GM23248 (cell line): ENCODE measurements at regions not wholly inside any gene's neighbourhood (a gene's known extent, or its start where the extent isn't known, plus 50 kb on each side); places are given as distances from the start of the nearest gene placed in this dataset.

Source experiments
- DNase-seq: peaks from one replicate; pipeline ENCODE4 v3.0.0-alpha.2; 2015
- H2AFZ ChIP-seq: fragments of 200-600 bp; sonication (generic); 2 replicates; pipeline ENCODE4 v1.6.1; 2016; ENCODE audit warnings: antibody characterized with exemption
- H3F3A ChIP-seq: fragments of 200-600 bp; sonication (generic); 2 replicates; pipeline ENCODE4 v1.6.1; 2016; ENCODE audit warnings: mild to moderate bottlenecking, antibody characterized with exemption, mixed run types; ENCODE audit not compliant: insufficient read depth
- H3K27ac ChIP-seq: fragments of 200-600 bp; sonication (generic); 2 replicates; pipeline ENCODE4 v1.5.1; 2016; ENCODE audit warnings: mild to moderate bottlenecking
- H3K27me3 ChIP-seq: fragments of 200-600 bp; sonication (generic); replicated peaks from 2 replicates; pipeline ENCODE4 v1.6.1; 2016; ENCODE audit warnings: mild to moderate bottlenecking; ENCODE audit not compliant: insufficient read depth
- H3K36me3 ChIP-seq: fragments of 200-600 bp; sonication (generic); 2 replicates; pipeline ENCODE4 v1.6.1; 2016; ENCODE audit warnings: low read depth, mild to moderate bottlenecking
- H3K4me1 ChIP-seq: fragments of 200-600 bp; sonication (generic); 2 replicates; pipeline ENCODE4 v1.6.1; 2016; ENCODE audit warnings: mild to moderate bottlenecking; ENCODE audit not compliant: insufficient read depth
- H3K4me2 ChIP-seq: fragments of 200-600 bp; sonication (generic); one replicate; pipeline ENCODE4 v1.6.1; 2016; ENCODE audit warnings: mild to moderate bottlenecking; ENCODE audit not compliant: unreplicated experiment
- H3K4me3 ChIP-seq: fragments of 200-600 bp; sonication (generic); 2 replicates; pipeline ENCODE4 v1.5.1; 2016; ENCODE audit warnings: mild to moderate bottlenecking
- H3K79me2 ChIP-seq: fragments of 200-600 bp; sonication (generic); 2 replicates; pipeline ENCODE4 v1.6.1; 2016; ENCODE audit warnings: mild to moderate bottlenecking; ENCODE audit not compliant: insufficient read depth
- H3K9ac ChIP-seq: fragments of 200-600 bp; sonication (generic); 2 replicates; pipeline ENCODE4 v1.6.1; 2016; ENCODE audit warnings: mild to moderate bottlenecking
- H3K9me2 ChIP-seq: fragments of 200-600 bp; sonication (generic); 2 replicates; pipeline ENCODE4 v1.6.1; 2016; ENCODE audit warnings: mixed run types, mild to moderate bottlenecking, moderate library complexity; ENCODE audit not compliant: insufficient read depth
- H3K9me3 ChIP-seq: fragments of 200-600 bp; sonication (generic); one replicate; pipeline ENCODE4 v1.6.1; 2017; ENCODE audit warnings: low read depth
- H4K20me1 ChIP-seq: fragments of 200-600 bp; sonication (generic); 2 replicates; pipeline ENCODE4 v1.6.0; 2016; ENCODE audit not compliant: insufficient read depth
- EZH2 ChIP-seq: fragments of 200-600 bp; sonication (generic); IDR thresholded peaks from 2 replicates; pipeline ENCODE4 v1.6.1; 2018; ENCODE audit warnings: antibody characterized with exemption, mild to moderate bottlenecking; ENCODE audit not compliant: insufficient read depth, poor library complexity, severe bottlenecking
- EZH2phosphoT487 ChIP-seq: fragments of 200-600 bp; sonication (generic); IDR thresholded peaks from 2 replicates; pipeline ENCODE4 v1.6.1; 2018; ENCODE audit warnings: antibody characterized with exemption, moderate library complexity, mild to moderate bottlenecking, low read depth; ENCODE audit not compliant: insufficient read depth
- WGBS, 2 experiments: methylation state at CpG; one replicate each; pipeline ENCODE4 v1.1.6; 2015 to 2017; ENCODE audit warnings: low lambda C conversion rate in 2 of 2, low coverage in 1 of 2; ENCODE audit errors: missing lambda C conversion rate in 2 of 2; 5-methylcytosine and 5-hydroxymethylcytosine counted together
- in situ Hi-C: fragments of 300-500 bp; cut with MboI; formaldehyde crosslinking; loops from 2 replicates; pipeline ENCODE4 v1.15.0; 2020

DNA sequence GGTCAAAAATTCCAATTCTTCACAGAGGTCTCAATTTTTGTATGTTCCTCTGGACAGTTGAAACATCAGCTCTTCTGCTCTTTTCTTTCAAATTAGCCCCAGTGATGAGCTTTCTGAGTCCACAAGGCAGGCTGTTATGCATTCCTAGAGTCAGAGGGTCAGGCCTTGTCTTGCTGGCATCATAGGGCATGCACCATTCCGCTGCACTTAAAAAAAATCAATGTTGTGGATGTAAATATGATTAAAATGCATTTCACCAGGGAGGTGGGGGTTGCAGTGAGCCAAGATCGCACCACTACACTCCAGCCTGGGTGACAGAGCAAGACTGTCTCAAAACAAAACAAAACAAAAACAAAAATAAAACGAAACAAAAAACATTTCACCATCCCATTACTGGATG, 465.3 kb downstream of the EIPR1 start:
- H3K4me3 ChIP-seq = no peak overlapping the region
- no peaks in the 10 kb centered on the region for H3K27me3 ChIP-seq
- TF ChIP-seq EZH2phosphoT487 (no peak), EZH2 (no peak)
- no peaks in the 10 kb centered on the region for H3K4me1 ChIP-seq
- no peak overlapping the region for H2AFZ ChIP-seq
- no peak overlapping the region for H3K9ac ChIP-seq
- no peaks in the 10 kb centered on the region for H4K20me1 ChIP-seq
- peaks cover 3% of the 10 kb centered on the region for H3K9me3 ChIP-seq
- H3K4me2 ChIP-seq = no peak overlapping the region
- no peaks in the 10 kb centered on the region for H3F3A ChIP-seq
- no peak for DNase-seq
- H3K9me2 ChIP-seq = no peaks in the 10 kb centered on the region
- H3K27ac ChIP-seq = no peak overlapping the region
- no peaks in the 10 kb centered on the region for H3K79me2 ChIP-seq
- in situ Hi-C loops = no loop called here
- H3K36me3 ChIP-seq = no peaks in the 10 kb centered on the region
- 13 to 17% methylated on average over 3 of the region's 3 CpGs for WGBS, 2 experiments

- Histone ChIP-seq H3K9me3 (peaks cover under 1% of the 10 kb centered on the region), H3K9me2 (no peaks in the 10 kb centered on the region), H3K4me1 (no peaks in the 10 kb centered on the region), H3K9ac (no peak overlapping the region), H3K27me3 (no peaks in the 10 kb centered on the region), H3K27ac (no peak overlapping the region), H3K79me2 (no peaks in the 10 kb centered on the region), H3F3A (no peaks in the 10 kb centered on the region), H3K4me3 (no peak overlapping the region), H2AFZ (no peak overlapping the region), H3K4me2 (no peak overlapping the region), H3K36me3 (no peaks in the 10 kb centered on the region), H4K20me1 (no peaks in the 10 kb centered on the region)
- in situ Hi-C loops = no loop called here
- 33 to 34% methylated on average over 7 of the region's 7 CpGs for WGBS, 2 experiments
- no peak for DNase-seq
- no peak for TF ChIP-seq EZH2phosphoT487
- no peak for TF ChIP-seq EZH2
Observed at GRCh38 chr2:2910259-2910658, 467.4 kb downstream of the EIPR1 start.

DNA sequence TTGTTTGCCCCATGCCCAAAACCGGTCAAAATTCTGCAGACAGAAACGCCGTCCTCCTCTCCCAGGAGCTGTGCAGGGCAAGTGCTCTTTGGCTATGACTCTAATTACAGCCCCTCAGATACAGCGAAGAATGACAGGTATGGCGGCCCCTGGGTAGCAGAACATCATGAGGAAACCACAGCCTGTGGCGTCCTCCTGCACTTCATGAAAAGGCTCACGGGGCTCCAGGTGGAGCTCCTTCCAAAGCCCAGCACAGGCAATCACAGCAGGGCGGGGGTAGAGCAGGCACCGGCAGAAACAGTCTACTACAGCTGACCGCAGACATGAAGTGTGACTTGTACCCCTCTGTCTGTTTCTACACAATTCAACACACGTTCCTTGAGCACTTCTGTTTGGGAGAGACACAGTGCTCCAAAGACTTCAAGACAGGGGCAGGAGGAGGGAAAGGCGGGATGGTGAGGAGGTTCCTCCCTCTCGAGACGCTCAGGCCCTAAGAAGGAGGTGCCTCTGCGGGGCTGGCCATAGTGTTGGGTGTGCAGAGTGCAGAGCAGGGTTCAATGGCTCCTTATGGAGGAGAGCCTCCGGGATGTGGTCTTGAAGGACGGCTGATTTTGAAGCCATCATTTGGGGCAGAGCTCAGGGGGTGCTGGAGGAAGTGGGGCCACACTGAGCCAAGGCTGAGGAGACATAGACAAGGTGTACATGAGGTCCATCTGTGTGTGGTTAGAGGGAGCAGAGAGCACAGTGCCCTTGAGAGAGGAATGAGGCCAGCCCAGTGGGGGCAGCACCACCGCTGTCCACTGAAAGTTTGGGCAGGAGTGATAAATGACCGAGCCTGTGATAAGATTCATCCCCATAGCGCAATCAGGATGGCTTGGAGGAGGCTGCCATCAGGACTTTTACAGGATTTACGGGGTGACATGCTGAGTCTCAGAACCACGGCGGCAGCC, 468.3 kb downstream of the EIPR1 start:
- in situ Hi-C loops = no loop called here
- no peak overlapping the region for H3K4me3 ChIP-seq
- no peak for TF ChIP-seq EZH2
- no peaks in the 10 kb centered on the region for H3K4me1 ChIP-seq
- H3K36me3 ChIP-seq = no peaks in the 10 kb centered on the region
- no peaks in the 10 kb centered on the region for H4K20me1 ChIP-seq
- no peaks in the 10 kb centered on the region for H3K27me3 ChIP-seq
- no peak overlapping the region for H3K9ac ChIP-seq
- WGBS, 2 experiments = 41 to 47% methylated on average over 23 of the region's 23 CpGs
- H3F3A ChIP-seq = no peaks in the 10 kb centered on the region
- H3K9me2 ChIP-seq = no peaks in the 10 kb centered on the region
- H3K9me3 ChIP-seq = no peaks in the 10 kb centered on the region
- DNase-seq = no peak
- no peak overlapping the region for H2AFZ ChIP-seq
- no peak overlapping the region for H3K27ac ChIP-seq
- H3K79me2 ChIP-seq = no peaks in the 10 kb centered on the region
- H3K4me2 ChIP-seq = no peak overlapping the region

GRCh38 chr2:2906091-2906490, 471.5 kb downstream of the EIPR1 start:
- Histone ChIP-seq H3F3A (no peaks in the 10 kb centered on the region), H3K79me2 (no peaks in the 10 kb centered on the region), H3K27me3 (no peaks in the 10 kb centered on the region), H4K20me1 (no peaks in the 10 kb centered on the region), H3K9me3 (no peaks in the 10 kb centered on the region), H3K4me2 (no peak overlapping the region), H3K9me2 (no peaks in the 10 kb centered on the region), H3K4me3 (no peak overlapping the region), H3K4me1 (no peaks in the 10 kb centered on the region), H3K36me3 (no peaks in the 10 kb centered on the region), H3K27ac (no peak overlapping the region), H2AFZ (no peak overlapping the region), H3K9ac (no peak overlapping the region)
- 53 to 60% methylated on average over 7 of the region's 7 CpGs for WGBS, 2 experiments
- TF ChIP-seq EZH2phosphoT487 (no peak), EZH2 (no peak)
- no peak for DNase-seq
- in situ Hi-C loops = no loop called here
